B cell (primary cell): ENCODE measurements at regions not wholly inside any gene's neighbourhood (a gene's known extent, or its start where the extent isn't known, plus 50 kb on each side); places are given as distances from the start of the nearest gene placed in this dataset.

ENCODE experiments used
- EZH2 ChIP-seq: IDR thresholded peaks from 2 replicates; pipeline ENCODE4 v1.6.1; 2012; ENCODE audit warnings: borderline replicate concordance, low read depth, mild to moderate bottlenecking, moderate library complexity, low read length; ENCODE audit not compliant: insufficient read depth, poor library complexity, severe bottlenecking
- TF ChIP-seq, protein P1 (sequence below): fragments of 200-600 bp; IDR thresholded peaks from one replicate; pipeline ENCODE4 v1.8.0; 2022; ENCODE audit warnings: antibody characterized with exemption, mild to moderate bottlenecking

- TF ChIP-seq EZH2: no peak
- TF ChIP-seq, protein P1, sequence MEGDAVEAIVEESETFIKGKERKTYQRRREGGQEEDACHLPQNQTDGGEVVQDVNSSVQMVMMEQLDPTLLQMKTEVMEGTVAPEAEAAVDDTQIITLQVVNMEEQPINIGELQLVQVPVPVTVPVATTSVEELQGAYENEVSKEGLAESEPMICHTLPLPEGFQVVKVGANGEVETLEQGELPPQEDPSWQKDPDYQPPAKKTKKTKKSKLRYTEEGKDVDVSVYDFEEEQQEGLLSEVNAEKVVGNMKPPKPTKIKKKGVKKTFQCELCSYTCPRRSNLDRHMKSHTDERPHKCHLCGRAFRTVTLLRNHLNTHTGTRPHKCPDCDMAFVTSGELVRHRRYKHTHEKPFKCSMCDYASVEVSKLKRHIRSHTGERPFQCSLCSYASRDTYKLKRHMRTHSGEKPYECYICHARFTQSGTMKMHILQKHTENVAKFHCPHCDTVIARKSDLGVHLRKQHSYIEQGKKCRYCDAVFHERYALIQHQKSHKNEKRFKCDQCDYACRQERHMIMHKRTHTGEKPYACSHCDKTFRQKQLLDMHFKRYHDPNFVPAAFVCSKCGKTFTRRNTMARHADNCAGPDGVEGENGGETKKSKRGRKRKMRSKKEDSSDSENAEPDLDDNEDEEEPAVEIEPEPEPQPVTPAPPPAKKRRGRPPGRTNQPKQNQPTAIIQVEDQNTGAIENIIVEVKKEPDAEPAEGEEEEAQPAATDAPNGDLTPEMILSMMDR: no peak
These were observed 167.4 kb downstream of the PRELID2 start for GRCh38 chr5:145667742-145668141.
